Keratinocyte (primary cell): ENCODE measurements at regions not wholly inside any gene's neighbourhood (a gene's known extent, or its start where the extent isn't known, plus 50 kb on each side); places are given as distances from the start of the nearest gene placed in this dataset.

Source experiments
- DNase-seq: peaks from one replicate; pipeline ENCODE4 v3.0.0-alpha.2; 2011; ENCODE audit warnings: low read depth, missing footprints, low spot score
- FAIRE-seq: peaks from 2 replicates; lab custom pipeline; 2011; peaks lifted over from hg19 to GRCh38; lab: Jason Lieb, UNC
- H2AFZ ChIP-seq: 2 replicates; pipeline ENCODE4 v1.6.0; 2012; ENCODE audit warnings: low read length, control low read depth, inconsistent platforms; ENCODE audit not compliant: control insufficient read depth
- H3K27ac ChIP-seq: 2 replicates; pipeline ENCODE4 v1.5.1; 2011; ENCODE audit warnings: low read length; ENCODE audit not compliant: control insufficient read depth, insufficient read depth
- H3K27me3 ChIP-seq: 3 replicates; pipeline ENCODE4 v1.6.0; 2011; ENCODE audit warnings: low read length; ENCODE audit not compliant: control insufficient read depth, insufficient read depth; ENCODE audit errors: extremely low read depth
- H3K36me3 ChIP-seq, 2 experiments: 2 replicates in 1 of 2; 3 replicates in 1 of 2; pipeline ENCODE4 v1.5.1; 2011; ENCODE audit warnings: low read length in 2 of 2, mild to moderate bottlenecking in 1 of 2; ENCODE audit not compliant: control insufficient read depth in 2 of 2, insufficient read depth in 2 of 2; ENCODE audit errors: extremely low read depth in 1 of 2
- H3K4me1 ChIP-seq: 3 replicates; pipeline ENCODE4 v1.5.1; 2011; ENCODE audit warnings: low read length; ENCODE audit not compliant: control insufficient read depth, insufficient read depth; ENCODE audit errors: extremely low read depth
- H3K4me2 ChIP-seq: 3 replicates; pipeline ENCODE4 v1.6.0; 2011; ENCODE audit warnings: low read depth, low read length; ENCODE audit not compliant: control insufficient read depth, insufficient read depth; ENCODE audit errors: extremely low read depth
- H3K4me3 ChIP-seq, 3 experiments: fragments of 200-600 bp in 1 of 3; sonication (generic) in 1 of 3; 2 replicates in 2 of 3; 3 replicates in 1 of 3; pipeline ENCODE4 v1.5.1; 2011 to 2016; ENCODE audit warnings: low read length in 3 of 3, mild to moderate bottlenecking in 3 of 3, control low read depth in 2 of 3, inconsistent platforms in 1 of 3, low read depth in 1 of 3, mixed read lengths in 1 of 3, mixed run types in 1 of 3, moderate library complexity in 1 of 3; ENCODE audit not compliant: control insufficient read depth in 2 of 3, insufficient read depth in 2 of 3; ENCODE audit errors: extremely low read depth in 1 of 3
- H3K79me2 ChIP-seq: 2 replicates; pipeline ENCODE4 v1.6.0; 2012; ENCODE audit warnings: low read length; ENCODE audit not compliant: control insufficient read depth, insufficient read depth
- H3K9ac ChIP-seq: 3 replicates; pipeline ENCODE4 v1.6.0; 2011; ENCODE audit warnings: low read length; ENCODE audit not compliant: control insufficient read depth, insufficient read depth; ENCODE audit errors: extremely low read depth
- H3K9me1 ChIP-seq: 3 replicates; pipeline ENCODE4 v1.6.0; 2011; ENCODE audit warnings: low read length; ENCODE audit not compliant: control insufficient read depth, insufficient read depth; ENCODE audit errors: extremely low read depth
- H3K9me3 ChIP-seq: 2 replicates; pipeline ENCODE4 v1.5.1; 2012; ENCODE audit warnings: low read depth, low read length; ENCODE audit not compliant: control insufficient read depth
- H4K20me1 ChIP-seq: 3 replicates; pipeline ENCODE4 v1.6.0; 2011; ENCODE audit warnings: low read length; ENCODE audit not compliant: control insufficient read depth, insufficient read depth; ENCODE audit errors: extremely low read depth
- EZH2 ChIP-seq: IDR thresholded peaks from one replicate; pipeline ENCODE4 v1.6.1; 2012; ENCODE audit warnings: inconsistent platforms, mild to moderate bottlenecking, low read length, moderate library complexity
- dilution Hi-C: fragments of 300-500 bp; cut with MboI; formaldehyde crosslinking; loops from one replicate; pipeline ENCODE4 v1.7.0; 2020; ENCODE audit warnings: low sequenced_read_pairs; ENCODE audit not compliant: extremely low pct_ligation_motif_present
- TF ChIP-seq, protein P1 (sequence below), 3 experiments: IDR thresholded peaks in 1 of 3; conservative IDR thresholded peaks in 1 of 3; optimal IDR thresholded peaks in 1 of 3; 2 replicates in 2 of 3; 3 replicates in 1 of 3; pipeline versions ENCODE3 to v1.5.1; 2011; ENCODE audit warnings: low read length in 3 of 3, mild to moderate bottlenecking in 3 of 3, moderate library complexity in 2 of 3, control low read depth in 1 of 3, inconsistent platforms in 1 of 3; ENCODE audit not compliant: insufficient read depth in 2 of 3; ENCODE audit errors: extremely low read depth in 1 of 3

GRCh38 chr12:114920771-114921554 lies 237.0 kb upstream of the TBX3 start:
- Histone ChIP-seq H3K27me3 (no peaks in the 10 kb centered on the region), H4K20me1 (no peaks in the 10 kb centered on the region), H3K9me1 (no peaks in the 10 kb centered on the region), H3K4me2 (no peak overlapping the region), H3K9me3 (no peaks in the 10 kb centered on the region), H2AFZ (no peak overlapping the region), H3K9ac (no peak overlapping the region), H3K36me3 (no peaks in the 10 kb centered on the region), H3K4me3 (no peak overlapping the region), H3K27ac (no peak overlapping the region), H3K4me1 (no peaks in the 10 kb centered on the region), H3K79me2 (no peaks in the 10 kb centered on the region)
- FAIRE-seq (no peak), DNase-seq (no peak)
- TF ChIP-seq, protein P1, sequence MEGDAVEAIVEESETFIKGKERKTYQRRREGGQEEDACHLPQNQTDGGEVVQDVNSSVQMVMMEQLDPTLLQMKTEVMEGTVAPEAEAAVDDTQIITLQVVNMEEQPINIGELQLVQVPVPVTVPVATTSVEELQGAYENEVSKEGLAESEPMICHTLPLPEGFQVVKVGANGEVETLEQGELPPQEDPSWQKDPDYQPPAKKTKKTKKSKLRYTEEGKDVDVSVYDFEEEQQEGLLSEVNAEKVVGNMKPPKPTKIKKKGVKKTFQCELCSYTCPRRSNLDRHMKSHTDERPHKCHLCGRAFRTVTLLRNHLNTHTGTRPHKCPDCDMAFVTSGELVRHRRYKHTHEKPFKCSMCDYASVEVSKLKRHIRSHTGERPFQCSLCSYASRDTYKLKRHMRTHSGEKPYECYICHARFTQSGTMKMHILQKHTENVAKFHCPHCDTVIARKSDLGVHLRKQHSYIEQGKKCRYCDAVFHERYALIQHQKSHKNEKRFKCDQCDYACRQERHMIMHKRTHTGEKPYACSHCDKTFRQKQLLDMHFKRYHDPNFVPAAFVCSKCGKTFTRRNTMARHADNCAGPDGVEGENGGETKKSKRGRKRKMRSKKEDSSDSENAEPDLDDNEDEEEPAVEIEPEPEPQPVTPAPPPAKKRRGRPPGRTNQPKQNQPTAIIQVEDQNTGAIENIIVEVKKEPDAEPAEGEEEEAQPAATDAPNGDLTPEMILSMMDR (optimal IDR thresholded peaks at IDR 0.05 in 1 of 3, IDR thresholded peaks at IDR 0.05 in 1 of 3, conservative IDR thresholded peaks at IDR 0.05 in 1 of 3; ENCODE audit: extremely low read depth in 1 of 3, insufficient read depth in 2 of 3, low read length in 3 of 3) = no peak
- TF ChIP-seq EZH2 = no peak
- dilution Hi-C loops = no loop called here

DNA sequence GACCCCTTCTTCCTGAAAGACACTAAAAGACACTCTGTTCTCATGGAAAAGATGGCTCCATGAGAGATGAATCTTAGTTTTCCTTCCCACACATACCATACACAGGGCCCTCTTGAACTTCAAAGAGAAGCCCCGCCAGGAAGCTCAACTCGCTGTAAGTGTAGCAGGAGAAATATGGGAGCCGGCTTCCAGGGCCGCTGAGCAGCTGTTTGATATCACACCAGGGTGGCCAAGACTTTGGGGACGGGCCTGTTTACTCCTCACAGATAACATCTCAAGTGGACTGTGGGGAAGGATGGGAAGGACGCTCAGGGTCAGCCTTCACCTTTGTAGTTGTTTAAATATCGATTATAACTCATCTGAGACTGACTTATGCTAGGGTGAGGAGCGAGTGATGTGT lies 235.5 kb upstream of the TBX3 start:
- dilution Hi-C loops = no loop called here
- Histone ChIP-seq H3K4me2 (no peak overlapping the region), H3K36me3 (no peaks in the 10 kb centered on the region), H3K27ac (no peak overlapping the region), H3K9ac (no peak overlapping the region), H3K79me2 (no peaks in the 10 kb centered on the region), H3K4me1 (peaks cover 4% of the 10 kb centered on the region), H4K20me1 (no peaks in the 10 kb centered on the region), H3K9me1 (no peaks in the 10 kb centered on the region), H3K4me3 (no peak overlapping the region), H3K27me3 (no peaks in the 10 kb centered on the region), H3K9me3 (no peaks in the 10 kb centered on the region), H2AFZ (no peak overlapping the region)
- DNase-seq (no peak), FAIRE-seq (no peak)
- TF ChIP-seq, protein P1 (optimal IDR thresholded peaks at IDR 0.05 in 1 of 3, IDR thresholded peaks at IDR 0.05 in 1 of 3, conservative IDR thresholded peaks at IDR 0.05 in 1 of 3; ENCODE audit: extremely low read depth in 1 of 3, insufficient read depth in 2 of 3, low read length in 3 of 3) = no peak
- no peak for TF ChIP-seq EZH2
